ENCODE measurements at regions not wholly inside any gene's neighbourhood (a gene's known extent, or its start where the extent isn't known, plus 50 kb on each side); places are given as distances from the start of the nearest gene placed in this dataset.

DNA sequence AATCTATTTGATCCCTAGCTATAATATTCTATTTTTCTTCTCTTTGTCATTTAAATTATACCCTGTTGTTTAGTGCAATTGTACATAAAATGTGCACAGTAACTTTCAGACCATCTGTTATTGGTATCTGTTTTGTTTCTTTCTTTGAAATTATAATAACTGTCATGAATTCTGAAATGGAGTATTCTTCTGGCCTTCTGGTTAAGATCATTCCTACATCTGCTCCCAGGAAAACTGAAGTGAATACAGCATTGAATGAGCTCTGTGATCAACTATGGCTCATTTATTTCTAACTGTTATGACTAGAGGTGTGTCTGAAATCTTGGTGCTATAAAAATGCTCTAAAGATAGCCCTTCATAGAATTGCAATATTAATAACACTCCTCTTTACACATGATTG is 788.4 kb upstream of the TMEFF2 start:
- TF ChIP-seq CTCF (IDR thresholded peaks at IDR 0.05; ENCODE audit: insufficient read depth, low read depth, low read length) (no peak), EZH2 (IDR thresholded peaks at IDR 0.05; ENCODE audit: insufficient read depth, low read length) (no peak)
